H1 (cell line): ENCODE measurements at regions not wholly inside any gene's neighbourhood (a gene's known extent, or its start where the extent isn't known, plus 50 kb on each side); places are given as distances from the start of the nearest gene placed in this dataset.

Experiments used
- CTCF ChIA-PET: fragments of 300-600 bp; sonication (Branson Sonifier 250); formaldehyde crosslinking; loops from one replicate; lab custom pipeline; 2021; ENCODE audit not compliant: partially characterized antibody; lab: Charles Lee
- POLR2A ChIA-PET: fragments of 300-600 bp; sonication (Branson Sonifier 250); formaldehyde crosslinking; loops from one replicate; lab custom pipeline; 2021; ENCODE audit warnings: inconsistent platforms; ENCODE audit not compliant: partially characterized antibody; lab: Charles Lee
- DNase-seq, 2 experiments: peaks; one replicate each; pipeline versions ENCODE4 v3.0.0 to v3.0.0-alpha.2; 2010 to 2022; ENCODE audit warnings: low spot score in 2 of 2, low read depth in 1 of 2, mixed read lengths in 1 of 2
- FAIRE-seq: peaks from 2 replicates; lab custom pipeline; 2011; peaks lifted over from hg19 to GRCh38; lab: Jason Lieb, UNC
- H2AFZ ChIP-seq: 2 replicates; pipeline ENCODE4 v1.8.1; 2012; ENCODE audit warnings: low read length, inconsistent platforms
- H2AK5ac ChIP-seq: 2 replicates; pipeline ENCODE4 v1.6.1; 2013; ENCODE audit warnings: low read depth, low read length
- H2BK120ac ChIP-seq: replicated peaks from 2 replicates; pipeline ENCODE3; 2013; ENCODE audit warnings: low read depth, low read length, inconsistent platforms
- H2BK12ac ChIP-seq: 2 replicates; pipeline ENCODE4 v1.6.1; 2013; ENCODE audit warnings: low read depth, low read length
- H2BK15ac ChIP-seq: 2 replicates; pipeline ENCODE4 v1.6.1; 2013; ENCODE audit warnings: low read length
- H2BK20ac ChIP-seq: 2 replicates; pipeline ENCODE4 v1.6.1; 2013; ENCODE audit warnings: low read length
- H2BK5ac ChIP-seq: 2 replicates; pipeline ENCODE4 v1.6.1; 2013; ENCODE audit warnings: low read depth, low read length
- H3K14ac ChIP-seq: 2 replicates; pipeline ENCODE4 v1.6.1; 2013; ENCODE audit warnings: inconsistent platforms; ENCODE audit not compliant: insufficient read length
- H3K18ac ChIP-seq: 2 replicates; pipeline ENCODE4 v1.6.1; 2013; ENCODE audit warnings: low read length; ENCODE audit errors: extremely low read depth
- H3K23ac ChIP-seq: 2 replicates; pipeline ENCODE4 v1.6.1; 2013; ENCODE audit warnings: inconsistent platforms; ENCODE audit not compliant: insufficient read length
- H3K23me2 ChIP-seq: 2 replicates; pipeline ENCODE4 v1.6.1; 2013; ENCODE audit warnings: low read depth, low read length
- H3K27ac ChIP-seq: 2 replicates; pipeline ENCODE4 v1.6.1; 2011; ENCODE audit warnings: low read depth, low read length, inconsistent platforms
- H3K27me3 ChIP-seq, 4 experiments: replicated peaks in 1 of 4; 1 replicate in 1 of 4; 2 replicates in 3 of 4; pipeline versions ENCODE4 v1.6.1 to v1.8.1; 2011 to 2013; ENCODE audit warnings: low read length in 3 of 4, mild to moderate bottlenecking in 3 of 4, inconsistent platforms in 2 of 4, mixed read lengths in 2 of 4, moderate library complexity in 1 of 4; ENCODE audit not compliant: control insufficient read depth in 3 of 4, insufficient read depth in 3 of 4; ENCODE audit errors: extremely low read depth in 1 of 4
- H3K36me3 ChIP-seq, 4 experiments: 2 replicates each; pipeline versions ENCODE4 v1.6.1 to v1.8.1; 2011 to 2013; ENCODE audit warnings: mild to moderate bottlenecking in 4 of 4, low read length in 3 of 4, moderate library complexity in 2 of 4, control low read depth in 1 of 4, inconsistent platforms in 1 of 4; ENCODE audit not compliant: insufficient read depth in 4 of 4, control insufficient read depth in 2 of 4
- H3K4ac ChIP-seq: replicated peaks from 2 replicates; pipeline ENCODE3; 2013; ENCODE audit warnings: low read length, low read depth, mixed read lengths, inconsistent platforms; ENCODE audit not compliant: insufficient read length
- H3K4me1 ChIP-seq, 4 experiments: replicated peaks in 1 of 4; 1 replicate in 1 of 4; 2 replicates in 3 of 4; pipeline versions ENCODE4 v1.6.1 to v1.8.1; 2011 to 2013; ENCODE audit warnings: low read length in 3 of 4, inconsistent platforms in 2 of 4, mixed read lengths in 1 of 4; ENCODE audit not compliant: insufficient read depth in 4 of 4, control insufficient read depth in 3 of 4
- H3K4me2 ChIP-seq, 2 experiments: 2 replicates each; pipeline versions ENCODE4 v1.6.1 to v1.8.1; 2011 to 2013; ENCODE audit warnings: low read depth in 2 of 2, low read length in 2 of 2, control low read depth in 1 of 2, inconsistent platforms in 1 of 2, mild to moderate bottlenecking in 1 of 2; ENCODE audit not compliant: insufficient read depth in 1 of 2
- H3K4me3 ChIP-seq, 4 experiments: fragments of 200-600, 300-600 bp in 1 of 4; sonication (generic), shearing (Covaris generic), sonication (Bioruptor Twin) in 1 of 4; 2 replicates each; pipeline versions ENCODE4 v1.5.1 to v1.8.1; 2011 to 2016; ENCODE audit warnings: low read length in 4 of 4, low read depth in 3 of 4, control low read depth in 2 of 4, inconsistent platforms in 2 of 4, mild to moderate bottlenecking in 2 of 4, mixed read lengths in 1 of 4, moderate library complexity in 1 of 4; ENCODE audit not compliant: insufficient read depth in 2 of 4; ENCODE audit errors: extremely low read depth in 1 of 4
- H3K56ac ChIP-seq: replicated peaks from 2 replicates; pipeline ENCODE3; 2013; ENCODE audit warnings: low read depth, mild to moderate bottlenecking, mixed read lengths, low read length, inconsistent platforms; ENCODE audit not compliant: insufficient read length
- H3K79me1 ChIP-seq: 2 replicates; pipeline ENCODE4 v1.6.1; 2013; ENCODE audit warnings: low read depth, low read length, control low read depth
- H3K79me2 ChIP-seq, 2 experiments: 2 replicates each; pipeline versions ENCODE4 v1.6.1 to v1.8.1; 2012 to 2013; ENCODE audit warnings: low read length in 2 of 2, mild to moderate bottlenecking in 2 of 2, inconsistent platforms in 1 of 2; ENCODE audit not compliant: insufficient read depth in 2 of 2, control insufficient read depth in 1 of 2
- H3K9ac ChIP-seq, 4 experiments: replicated peaks in 1 of 4; 1 replicate in 1 of 4; 2 replicates in 3 of 4; pipeline versions ENCODE4 v1.6.1 to v1.8.1; 2011 to 2013; ENCODE audit warnings: low read depth in 3 of 4, low read length in 3 of 4, control low read depth in 2 of 4, mild to moderate bottlenecking in 2 of 4, moderate library complexity in 2 of 4, inconsistent platforms in 1 of 4; ENCODE audit errors: extremely low read depth in 1 of 4
- H3K9me3 ChIP-seq, 2 experiments: 2 replicates each; pipeline versions ENCODE4 v1.6.1 to v1.8.1; 2012 to 2013; ENCODE audit warnings: mild to moderate bottlenecking in 2 of 2, moderate library complexity in 2 of 2, control low read depth in 1 of 2, inconsistent platforms in 1 of 2, low read depth in 1 of 2, low read length in 1 of 2, mixed read lengths in 1 of 2; ENCODE audit not compliant: insufficient read depth in 2 of 2
- H4K20me1 ChIP-seq, 2 experiments: replicated peaks in 1 of 2; 2 replicates each; pipeline versions ENCODE3 to v1.8.1; 2011 to 2013; ENCODE audit warnings: inconsistent platforms in 2 of 2, low read length in 2 of 2, mild to moderate bottlenecking in 1 of 2; ENCODE audit not compliant: insufficient read depth in 2 of 2, control insufficient read depth in 1 of 2
- H4K5ac ChIP-seq: 2 replicates; pipeline ENCODE4 v1.6.1; 2013; ENCODE audit warnings: low read length, low read depth, mixed read lengths, inconsistent platforms; ENCODE audit not compliant: insufficient read length
- H4K8ac ChIP-seq: 2 replicates; pipeline ENCODE4 v1.8.0; 2013; ENCODE audit warnings: mild to moderate bottlenecking, moderate library complexity, low read length, inconsistent platforms; ENCODE audit not compliant: insufficient read depth; ENCODE audit errors: extremely low read depth
- H4K91ac ChIP-seq: replicated peaks from 2 replicates; pipeline ENCODE3; 2013; ENCODE audit warnings: low read length, mixed read lengths, inconsistent platforms; ENCODE audit not compliant: insufficient read length
- ATF2 ChIP-seq: IDR thresholded peaks from 2 replicates; pipeline ENCODE4 v1.6.1; 2012; ENCODE audit warnings: low read length, inconsistent platforms
- CEBPB ChIP-seq: IDR thresholded peaks from 2 replicates; pipeline ENCODE4 v1.6.1; 2012; ENCODE audit warnings: low read depth, low read length
- CTCF ChIP-seq, 3 experiments: IDR thresholded peaks; 1 replicate in 2 of 3; 2 replicates in 1 of 3; pipeline versions ENCODE4 v1.5.1 to v1.6.1; 2011; ENCODE audit warnings: low read length in 3 of 3, mild to moderate bottlenecking in 3 of 3, inconsistent platforms in 2 of 3, low read depth in 1 of 3, moderate library complexity in 1 of 3; ENCODE audit not compliant: insufficient read depth in 1 of 3; ENCODE audit errors: control extremely low read depth in 1 of 3
- GABPA ChIP-seq: IDR thresholded peaks from 2 replicates; pipeline ENCODE4 v1.6.1; 2011; ENCODE audit warnings: mild to moderate bottlenecking, low read length, moderate library complexity, borderline replicate concordance; ENCODE audit not compliant: insufficient read depth
- KDM1A ChIP-seq: fragments of 200-600, 300-600 bp; sonication (generic); IDR thresholded peaks from 2 replicates; pipeline ENCODE4 v1.7.1; 2016; ENCODE audit warnings: mild to moderate bottlenecking, low read length, borderline replicate concordance
- RXRA ChIP-seq: IDR thresholded peaks from 2 replicates; pipeline ENCODE4 v1.6.1; 2011; ENCODE audit warnings: low read depth, mild to moderate bottlenecking, low read length, moderate library complexity; ENCODE audit not compliant: insufficient read depth
- SIN3A ChIP-seq, 2 experiments: IDR thresholded peaks in 1 of 2; conservative IDR thresholded peaks in 1 of 2; 2 replicates each; pipeline ENCODE4 v1.6.1; 2011 to 2012; ENCODE audit warnings: low read length in 2 of 2, improper control_type of control experiment in 1 of 2, low read depth in 1 of 2, mild to moderate bottlenecking in 1 of 2
- WGBS, 2 experiments: shearing (Covaris generic) in 1 of 2; methylation state at CpG; one replicate each; pipeline versions ENCODE4 v1.1.6 to v1.1.7; 2013 to 2015; ENCODE audit warnings: low lambda C conversion rate in 2 of 2, mixed read lengths in 2 of 2, inconsistent platforms in 1 of 2, low coverage in 1 of 2, missing lambda C conversion rate in 1 of 2; ENCODE audit not compliant: insufficient replicate concordance in 2 of 2, insufficient coverage in 1 of 2, insufficient read length in 1 of 2; ENCODE audit errors: extremely low coverage in 1 of 2, missing lambda C conversion rate in 1 of 2; 5-methylcytosine and 5-hydroxymethylcytosine counted together

GRCh38 chr3:159763011-159763601 lies 225.5 kb upstream of the IL12A start:
- peaks cover 0 to 2% (median 0%) of the 10 kb centered on the region in 4 experiments; a peak in 2 of 7 replicates for H3K27me3 ChIP-seq
- peak overlapping the region; percentile 84; the same call in 1 of the 2 replicates for H4K8ac ChIP-seq
- no peak overlapping the region for H3K14ac ChIP-seq
- no peaks in the 10 kb centered on the region for H3K9me3 ChIP-seq
- FAIRE-seq (no peak), DNase-seq (peak in 1 of 2 experiments; percentile 68)
- H2BK12ac ChIP-seq = peak overlapping the region; percentile 89
- H3K27ac ChIP-seq = peak overlapping the region; percentile 54
- no peak overlapping the region for H2AK5ac ChIP-seq
- no peak overlapping the region for H4K5ac ChIP-seq
- H3K4me1 ChIP-seq = peaks cover 5 to 19% (median 6%) of the 10 kb centered on the region in 4 experiments; a peak in 6 of 7 replicates
- no peak overlapping the region for H2BK120ac ChIP-seq
- H3K36me3 ChIP-seq = no peaks in the 10 kb centered on the region
- H3K79me2 ChIP-seq = no peaks in the 10 kb centered on the region; a peak in 1 of 4 replicates
- H3K23ac ChIP-seq = no peak overlapping the region
- 2% methylated on average over 38 of the region's 40 CpGs; no CpG with 5 or more reads in 1 of the 2 experiments for WGBS, 2 experiments
- H4K91ac ChIP-seq = peak overlapping the region; percentile 72
- H3K4ac ChIP-seq = no peak overlapping the region
- POLR2A ChIA-PET = interaction anchor here (0.6 to 1.7 kb wide), 3 partner anchors 9 to 31 kb away, joined by 4 to 8 read pairs (median 4); no protein-coding TSS in a partner anchor
- H2AFZ ChIP-seq = peak overlapping the region; percentile 97
- H3K4me3 ChIP-seq = peak overlapping the region; percentile 61 to 87 (median 73)
- H3K4me2 ChIP-seq = peak overlapping the region; percentile 90 to 100
- H3K23me2 ChIP-seq = peaks cover 18% of the 10 kb centered on the region
- H2BK15ac ChIP-seq = peak overlapping the region; percentile 10; the same call in 1 of the 2 replicates
- H3K56ac ChIP-seq = peak overlapping the region; percentile 67
- peaks cover 0 to 2% of the 10 kb centered on the region in 2 experiments for H4K20me1 ChIP-seq
- H2BK5ac ChIP-seq = peak overlapping the region; percentile 55; the same call in 1 of the 2 replicates
- CTCF ChIA-PET = interaction anchor here (4.7 kb wide), 1 partner anchor 43 kb away, joined by 46 read pairs; no protein-coding TSS in a partner anchor
- peak overlapping the region; percentile 48 for H3K18ac ChIP-seq
- peak overlapping the region; percentile 13 to 86 (median 78) for H3K9ac ChIP-seq
- no peaks in the 10 kb centered on the region; the same call in 1 of the 2 replicates for H3K79me1 ChIP-seq
- no peak overlapping the region for H2BK20ac ChIP-seq
- no peak for TF ChIP-seq GABPA
- no peak for TF ChIP-seq SIN3A (conservative IDR thresholded peaks at IDR 0.05 in 1 of 2, IDR thresholded peaks at IDR 0.05 in 1 of 2; ENCODE audit: low read depth in 1 of 2, low read length in 2 of 2)
- TF ChIP-seq ATF2 = peak; percentile 19; the same call in 1 of the 2 replicates
- TF ChIP-seq RXRA = no peak
- TF ChIP-seq CEBPB = no peak
- no peak for TF ChIP-seq KDM1A
- TF ChIP-seq CTCF (IDR thresholded peaks at IDR 0.05; ENCODE audit: control extremely low read depth in 1 of 3, insufficient read depth in 1 of 3, low read depth in 1 of 3, low read length in 3 of 3) = no peak
